ENCODE measurements at regions not wholly inside any gene's neighbourhood (a gene's known extent, or its start where the extent isn't known, plus 50 kb on each side); places are given as distances from the start of the nearest gene placed in this dataset.

DNA sequence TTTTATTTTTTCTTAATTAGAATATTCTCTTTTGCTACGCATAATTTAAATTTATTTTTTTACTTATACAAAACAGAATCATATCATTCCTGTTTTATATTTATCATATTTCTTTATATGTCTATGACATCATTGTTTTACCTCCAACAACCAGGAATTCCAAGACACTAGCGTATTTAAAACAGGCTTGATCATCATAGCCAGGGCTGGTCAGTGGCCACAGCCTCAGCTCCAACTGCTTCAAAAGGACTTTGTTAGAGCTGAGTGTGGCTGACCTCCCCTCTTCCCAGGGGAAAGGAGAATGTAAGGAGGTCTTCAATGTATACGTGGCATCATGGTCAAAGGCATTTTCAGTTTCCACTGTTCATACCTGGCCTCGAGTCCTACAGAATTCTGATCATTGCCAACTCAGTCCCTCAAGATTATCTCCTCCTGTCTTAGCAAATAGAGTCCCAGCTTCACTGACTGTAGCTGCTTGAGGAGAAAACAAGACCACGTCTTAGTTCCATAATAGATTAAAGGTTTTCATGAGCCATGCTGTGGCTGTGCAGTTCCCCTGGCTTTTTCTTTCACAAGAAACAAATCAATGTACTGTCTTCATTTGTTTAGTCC is 444.0 kb downstream of the PTPRC start:
- Mint-ChIP-seq H3K9me3 (no peaks in the 10 kb centered on the region), H3K4me1 (no peaks in the 10 kb centered on the region), H3K27ac (no peak overlapping the region), H3K36me3 (no peaks in the 10 kb centered on the region), H3K4me3 (no peak overlapping the region), H3K27me3 (ENCODE audit: insufficient read depth, low read depth) (no peaks in the 10 kb centered on the region)
- no peak overlapping the region for H3K4me2 ChIP-seq
- no peak for TF ChIP-seq EZH2phosphoT487 (IDR thresholded peaks at IDR 0.05)
- TF ChIP-seq EZH2 (IDR thresholded peaks at IDR 0.05), result no peak
- no peak for TF ChIP-seq CTCF (IDR thresholded peaks at IDR 0.05)
- H2AFZ ChIP-seq (replicated peaks), result no peak overlapping the region
- no peaks in the 10 kb centered on the region for H3K79me2 ChIP-seq (ENCODE audit: low read depth)
- no peaks in the 10 kb centered on the region for H3K36me3 ChIP-seq
- H3K9ac ChIP-seq, result no peak overlapping the region
- no peaks in the 10 kb centered on the region for H4K20me1 ChIP-seq (ENCODE audit: low read depth)
- DNase-seq (ENCODE audit: low spot score), result no peak
- no peaks in the 10 kb centered on the region for H3K4me1 ChIP-seq
- no peak overlapping the region for H3K27ac ChIP-seq
- H3K4me3 ChIP-seq, result no peak overlapping the region
- H3F3A ChIP-seq (ENCODE audit: low read depth), result no peaks in the 10 kb centered on the region
- H3K9me3 ChIP-seq (ENCODE audit: low read depth), result no peaks in the 10 kb centered on the region
- H3K27me3 ChIP-seq, result no peaks in the 10 kb centered on the region

DNA sequence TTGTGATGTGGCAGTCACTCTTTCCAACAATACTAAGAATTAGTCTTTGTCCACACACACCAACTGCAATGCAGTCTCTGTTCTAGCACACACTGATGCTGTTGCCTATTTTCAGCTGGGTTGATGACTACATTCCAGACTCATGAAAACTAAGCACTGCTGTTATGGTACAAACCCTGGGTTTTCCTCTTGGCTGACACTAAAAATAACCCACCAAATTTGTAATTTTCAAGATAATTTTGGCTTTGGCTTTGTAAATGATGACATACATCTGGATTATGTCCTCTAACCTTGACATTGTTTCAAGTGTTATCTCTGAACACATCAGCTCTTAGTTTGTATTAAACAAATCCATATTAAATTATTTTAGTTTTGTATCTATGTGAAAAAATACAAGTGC is 444.8 kb downstream of the PTPRC start:
- no peaks in the 10 kb centered on the region for H3K4me1 Mint-ChIP-seq

GRCh38 chr1:199084293-199084692 is 445.5 kb downstream of the PTPRC start:
- DNase-seq (ENCODE audit: low spot score), result no peak
- H3K4me1 ChIP-seq, result no peaks in the 10 kb centered on the region
- no peak overlapping the region for H3K27ac ChIP-seq
- TF ChIP-seq EZH2phosphoT487 (IDR thresholded peaks at IDR 0.05) (no peak), EZH2 (IDR thresholded peaks at IDR 0.05) (no peak), CTCF (IDR thresholded peaks at IDR 0.05) (no peak)
- no peak overlapping the region for H3K27ac Mint-ChIP-seq
- H2AFZ ChIP-seq (replicated peaks), result no peak overlapping the region
- H3K9ac ChIP-seq, result no peak overlapping the region
- H3K79me2 ChIP-seq (ENCODE audit: low read depth), result no peaks in the 10 kb centered on the region
- H3K36me3 ChIP-seq, result no peaks in the 10 kb centered on the region
- H3K27me3 ChIP-seq, result no peaks in the 10 kb centered on the region
- no peaks in the 10 kb centered on the region for H3K9me3 Mint-ChIP-seq
- no peaks in the 10 kb centered on the region for H3F3A ChIP-seq (ENCODE audit: low read depth)
- H3K4me2 ChIP-seq, result no peak overlapping the region
- no peak overlapping the region for H3K4me3 ChIP-seq
- H3K36me3 Mint-ChIP-seq, result no peaks in the 10 kb centered on the region
- H4K20me1 ChIP-seq (ENCODE audit: low read depth), result no peaks in the 10 kb centered on the region
- H3K27me3 Mint-ChIP-seq (ENCODE audit: insufficient read depth, low read depth), result no peaks in the 10 kb centered on the region
- H3K4me1 Mint-ChIP-seq, result no peaks in the 10 kb centered on the region
- H3K4me3 Mint-ChIP-seq, result no peak overlapping the region
- no peaks in the 10 kb centered on the region for H3K9me3 ChIP-seq (ENCODE audit: low read depth)

More for the DNA sequence above, 444.8 kb downstream of the PTPRC start:
- TF ChIP-seq CTCF (IDR thresholded peaks at IDR 0.05) (no peak), EZH2phosphoT487 (IDR thresholded peaks at IDR 0.05) (no peak), EZH2 (IDR thresholded peaks at IDR 0.05) (no peak)
- no peaks in the 10 kb centered on the region for H3K36me3 Mint-ChIP-seq
- Histone ChIP-seq H3K9me3 (ENCODE audit: low read depth) (no peaks in the 10 kb centered on the region), H3F3A (ENCODE audit: low read depth) (no peaks in the 10 kb centered on the region), H4K20me1 (ENCODE audit: low read depth) (no peaks in the 10 kb centered on the region), H3K9ac (no peak overlapping the region), H3K27me3 (no peaks in the 10 kb centered on the region), H3K79me2 (ENCODE audit: low read depth) (no peaks in the 10 kb centered on the region), H3K36me3 (no peaks in the 10 kb centered on the region), H3K27ac (no peak overlapping the region), H3K4me3 (no peak overlapping the region), H2AFZ (replicated peaks) (no peak overlapping the region), H3K4me1 (no peaks in the 10 kb centered on the region), H3K4me2 (no peak overlapping the region)
- H3K9me3 Mint-ChIP-seq, result no peaks in the 10 kb centered on the region
- no peaks in the 10 kb centered on the region for H3K27me3 Mint-ChIP-seq (ENCODE audit: insufficient read depth, low read depth)
- no peak overlapping the region for H3K27ac Mint-ChIP-seq
- no peak overlapping the region for H3K4me3 Mint-ChIP-seq
- DNase-seq (ENCODE audit: low spot score), result no peak

All from neural progenitor cell (in vitro differentiated cells).